ENCODE measurements at regions not wholly inside any gene's neighbourhood (a gene's known extent, or its start where the extent isn't known, plus 50 kb on each side); places are given as distances from the start of the nearest gene placed in this dataset.
A peak's percentile ranks its signal among the peaks of the same experiment; 100 is the strongest.

GRCh38 chr18:2326999-2327398, 244.3 kb downstream of the METTL4 start:
- H3K27ac ChIP-seq = no peak overlapping the region
- no peak for TF ChIP-seq CTCF (IDR thresholded peaks at IDR 0.05; ENCODE audit: low read depth, low read length)
- no peak for DNase-seq
- H3K9me3 ChIP-seq (ENCODE audit: severe bottlenecking) = no peaks in the 10 kb centered on the region
- no peak overlapping the region for H3K4me3 ChIP-seq (ENCODE audit: low read depth, low read length)
- no peaks in the 10 kb centered on the region for H3K36me3 ChIP-seq
- H3K27me3 ChIP-seq (ENCODE audit: insufficient read depth, low read depth, severe bottlenecking) = no peaks in the 10 kb centered on the region

- Histone ChIP-seq H3K4me3 (ENCODE audit: low read depth, low read length) (no peak overlapping the region), H3K27ac (no peak overlapping the region), H3K36me3 (no peaks in the 10 kb centered on the region), H3K27me3 (ENCODE audit: insufficient read depth, low read depth, severe bottlenecking) (no peaks in the 10 kb centered on the region), H3K9me3 (ENCODE audit: severe bottlenecking) (no peaks in the 10 kb centered on the region)
- DNase-seq = no peak
- TF ChIP-seq CTCF (IDR thresholded peaks at IDR 0.05; ENCODE audit: low read depth, low read length) = no peak
Observed at GRCh38 chr18:2330764-2331163, 240.5 kb downstream of the METTL4 start.

GRCh38 chr18:2331491-2331890, 239.8 kb downstream of the METTL4 start:
- no peak for TF ChIP-seq CTCF (IDR thresholded peaks at IDR 0.05; ENCODE audit: low read depth, low read length)
- H3K36me3 ChIP-seq = no peaks in the 10 kb centered on the region
- no peak for DNase-seq

GRCh38 chr18:2336690-2337392, 234.5 kb downstream of the METTL4 start:
- Histone ChIP-seq H3K9me3 (ENCODE audit: severe bottlenecking) (no peaks in the 10 kb centered on the region), H3K36me3 (no peaks in the 10 kb centered on the region), H3K27me3 (ENCODE audit: insufficient read depth, low read depth, severe bottlenecking) (no peaks in the 10 kb centered on the region), H3K4me3 (ENCODE audit: low read depth, low read length) (no peak overlapping the region), H3K27ac (no peak overlapping the region)
- DNase-seq = no peak
- TF ChIP-seq CTCF (IDR thresholded peaks at IDR 0.05; ENCODE audit: low read depth, low read length) = no peak

More at GRCh38 chr18:2331491-2331890, 239.8 kb downstream of the METTL4 start:
- no peak overlapping the region for H3K27ac ChIP-seq
- no peaks in the 10 kb centered on the region for H3K27me3 ChIP-seq (ENCODE audit: insufficient read depth, low read depth, severe bottlenecking)
- peak overlapping the region; percentile 25 for H3K4me3 ChIP-seq (ENCODE audit: low read depth, low read length)
- H3K9me3 ChIP-seq (ENCODE audit: severe bottlenecking) = no peaks in the 10 kb centered on the region

GRCh38 chr18:2337552-2338141, 233.7 kb downstream of the METTL4 start:
- Histone ChIP-seq H3K9me3 (ENCODE audit: severe bottlenecking) (no peaks in the 10 kb centered on the region), H3K27me3 (ENCODE audit: insufficient read depth, low read depth, severe bottlenecking) (no peaks in the 10 kb centered on the region), H3K4me3 (ENCODE audit: low read depth, low read length) (no peak overlapping the region), H3K27ac (no peak overlapping the region), H3K36me3 (no peaks in the 10 kb centered on the region)
- peak; percentile 25 for DNase-seq
- TF ChIP-seq CTCF (IDR thresholded peaks at IDR 0.05; ENCODE audit: low read depth, low read length) = peak; percentile 57
